ENCODE measurements at regions not wholly inside any gene's neighbourhood (a gene's known extent, or its start where the extent isn't known, plus 50 kb on each side); places are given as distances from the start of the nearest gene placed in this dataset.

DNA sequence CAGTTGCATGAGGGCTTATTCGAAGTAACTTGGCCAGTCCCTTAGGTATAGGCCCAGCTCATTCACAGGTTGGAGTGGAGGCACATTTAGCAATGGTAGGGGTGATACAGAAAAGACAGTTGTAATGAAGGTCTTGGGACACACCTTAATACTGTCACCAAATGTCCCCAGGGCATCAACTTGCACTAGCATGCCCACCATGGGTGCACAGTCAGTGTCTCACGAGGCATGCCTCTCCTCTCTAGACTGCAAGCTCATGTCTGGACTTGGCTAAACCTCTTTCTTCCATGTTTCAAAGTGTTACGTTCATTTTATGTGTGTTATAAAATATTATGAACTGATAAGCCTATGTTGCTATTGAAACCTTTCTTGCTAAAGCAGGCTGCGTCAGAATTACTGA is 124.0 kb upstream of the ECI2 start:
- H3K9ac ChIP-seq (ENCODE audit: low read depth, low read length, poor library complexity) = no peak overlapping the region
- H3K9me3 ChIP-seq (replicated peaks in 1 of 2; ENCODE audit: control insufficient read depth in 2 of 2, insufficient read depth in 1 of 2, low read depth in 1 of 2, low read length in 2 of 2) = no peaks in the 10 kb centered on the region
- H3K23ac ChIP-seq (ENCODE audit: low read depth, low read length, poor library complexity) = no peak overlapping the region
- H3K27me3 ChIP-seq (ENCODE audit: control insufficient read depth in 3 of 3, insufficient read depth in 3 of 3, low read depth in 1 of 3, low read length in 3 of 3) = peaks cover 0 to 2% (median 0%) of the 10 kb centered on the region in 3 experiments
- no peak overlapping the region for H3K27ac ChIP-seq (replicated peaks; ENCODE audit: low read length)
- WGBS, 2 donors (ENCODE audit: extremely low coverage in 2 of 2, insufficient read length in 2 of 2, insufficient replicate concordance in 1 of 2) = no CpG with 5 or more reads among the region's 4 CpGs
- H2BK15ac ChIP-seq (ENCODE audit: low read length) = no peak overlapping the region
- no peak overlapping the region for H2AFZ ChIP-seq (ENCODE audit: low read length)
- H3K36me3 ChIP-seq (replicated peaks in 1 of 2; ENCODE audit: control insufficient read depth in 2 of 2, insufficient read depth in 2 of 2, low read length in 2 of 2) = no peaks in the 10 kb centered on the region
- no peak overlapping the region for H3K4ac ChIP-seq (ENCODE audit: low read length)
- DNase-seq (ENCODE audit: low spot score) = no peak
- no peak overlapping the region for H3K14ac ChIP-seq (ENCODE audit: low read length)
- no peak overlapping the region for H3K4me3 ChIP-seq (ENCODE audit: low read length in 2 of 2)
- no peak overlapping the region for H3K4me2 ChIP-seq (ENCODE audit: insufficient read depth, low read length, poor library complexity, severe bottlenecking)
- H3K18ac ChIP-seq (ENCODE audit: low read length) = no peak overlapping the region
- no peaks in the 10 kb centered on the region for H3K79me1 ChIP-seq (ENCODE audit: low read depth, low read length)
- peaks cover 0 to 3% of the 10 kb centered on the region in 2 donors for H3K4me1 ChIP-seq (ENCODE audit: control insufficient read depth in 2 of 2, insufficient read depth in 1 of 2, low read depth in 1 of 2, low read length in 2 of 2)
- no peak overlapping the region for H4K91ac ChIP-seq (ENCODE audit: low read depth, low read length, poor library complexity)
- H2BK120ac ChIP-seq (ENCODE audit: low read depth, low read length) = no peak overlapping the region
- no peak overlapping the region for H2BK5ac ChIP-seq (ENCODE audit: low read length)
- no peak overlapping the region for H2BK12ac ChIP-seq (ENCODE audit: low read length)
- no peak overlapping the region for H4K8ac ChIP-seq (ENCODE audit: low read depth, low read length)
- H2AK5ac ChIP-seq (ENCODE audit: low read depth, low read length) = no peak overlapping the region

- H3K9ac ChIP-seq (ENCODE audit: low read depth, low read length, poor library complexity) = no peak overlapping the region
- H4K8ac ChIP-seq (ENCODE audit: low read depth, low read length) = no peak overlapping the region
- H3K27me3 ChIP-seq (ENCODE audit: control insufficient read depth in 3 of 3, insufficient read depth in 3 of 3, low read depth in 1 of 3, low read length in 3 of 3) = no peaks in the 10 kb centered on the region
- no peak for DNase-seq (ENCODE audit: low spot score)
- no peak overlapping the region for H2BK5ac ChIP-seq (ENCODE audit: low read length)
- H4K91ac ChIP-seq (ENCODE audit: low read depth, low read length, poor library complexity) = no peak overlapping the region
- no CpG with 5 or more reads among the region's 5 CpGs for WGBS, 2 donors (ENCODE audit: extremely low coverage in 2 of 2, insufficient read length in 2 of 2, insufficient replicate concordance in 1 of 2)
- no peaks in the 10 kb centered on the region for H3K79me1 ChIP-seq (ENCODE audit: low read depth, low read length)
- H3K18ac ChIP-seq (ENCODE audit: low read length) = no peak overlapping the region
- H2BK120ac ChIP-seq (ENCODE audit: low read depth, low read length) = no peak overlapping the region
- no peak overlapping the region for H2BK12ac ChIP-seq (ENCODE audit: low read length)
- H3K14ac ChIP-seq (ENCODE audit: low read length) = no peak overlapping the region
- no peak overlapping the region for H3K23ac ChIP-seq (ENCODE audit: low read depth, low read length, poor library complexity)
- no peaks in the 10 kb centered on the region for H3K9me3 ChIP-seq (replicated peaks in 1 of 2; ENCODE audit: control insufficient read depth in 2 of 2, insufficient read depth in 1 of 2, low read depth in 1 of 2, low read length in 2 of 2)
- H2AFZ ChIP-seq (ENCODE audit: low read length) = no peak overlapping the region
- no peak overlapping the region for H2AK5ac ChIP-seq (ENCODE audit: low read depth, low read length)
- no peak overlapping the region for H3K4ac ChIP-seq (ENCODE audit: low read length)
- H2BK15ac ChIP-seq (ENCODE audit: low read length) = no peak overlapping the region
- H3K4me1 ChIP-seq (ENCODE audit: control insufficient read depth in 2 of 2, insufficient read depth in 1 of 2, low read depth in 1 of 2, low read length in 2 of 2) = peaks cover 0 to 3% of the 10 kb centered on the region in 2 donors
- H3K36me3 ChIP-seq (replicated peaks in 1 of 2; ENCODE audit: control insufficient read depth in 2 of 2, insufficient read depth in 2 of 2, low read length in 2 of 2) = no peaks in the 10 kb centered on the region
- no peak overlapping the region for H3K4me2 ChIP-seq (ENCODE audit: insufficient read depth, low read length, poor library complexity, severe bottlenecking)
- no peak overlapping the region for H3K27ac ChIP-seq (replicated peaks; ENCODE audit: low read length)
- no peak overlapping the region for H3K4me3 ChIP-seq (ENCODE audit: low read length in 2 of 2)
Measured at GRCh38 chr6:4258733-4259132, 123.4 kb upstream of the ECI2 start.

GRCh38 chr6:4256969-4257368 is 121.6 kb upstream of the ECI2 start:
- WGBS, 2 donors (ENCODE audit: extremely low coverage in 2 of 2, insufficient read length in 2 of 2, insufficient replicate concordance in 1 of 2) = no CpG with 5 or more reads among the region's 3 CpGs
- Histone ChIP-seq H3K4ac (ENCODE audit: low read length) (no peak overlapping the region), H3K4me3 (ENCODE audit: low read length in 2 of 2) (no peak overlapping the region), H2BK12ac (ENCODE audit: low read length) (no peak overlapping the region), H3K79me1 (ENCODE audit: low read depth, low read length) (no peaks in the 10 kb centered on the region), H4K91ac (ENCODE audit: low read depth, low read length, poor library complexity) (no peak overlapping the region), H3K9ac (ENCODE audit: low read depth, low read length, poor library complexity) (no peak overlapping the region), H2BK15ac (ENCODE audit: low read length) (no peak overlapping the region), H3K23ac (ENCODE audit: low read depth, low read length, poor library complexity) (no peak overlapping the region), H2BK5ac (ENCODE audit: low read length) (no peak overlapping the region), H3K18ac (ENCODE audit: low read length) (no peak overlapping the region), H3K4me1 (ENCODE audit: control insufficient read depth in 2 of 2, insufficient read depth in 1 of 2, low read depth in 1 of 2, low read length in 2 of 2) (peaks cover 0 to 3% of the 10 kb centered on the region in 2 donors), H3K4me2 (ENCODE audit: insufficient read depth, low read length, poor library complexity, severe bottlenecking) (no peak overlapping the region), H2AK5ac (ENCODE audit: low read depth, low read length) (no peak overlapping the region), H2AFZ (ENCODE audit: low read length) (no peak overlapping the region), H3K9me3 (replicated peaks in 1 of 2; ENCODE audit: control insufficient read depth in 2 of 2, insufficient read depth in 1 of 2, low read depth in 1 of 2, low read length in 2 of 2) (peaks cover 0 to 2% of the 10 kb centered on the region in 2 donors), H3K27me3 (ENCODE audit: control insufficient read depth in 3 of 3, insufficient read depth in 3 of 3, low read depth in 1 of 3, low read length in 3 of 3) (no peaks in the 10 kb centered on the region), H4K8ac (ENCODE audit: low read depth, low read length) (no peak overlapping the region), H3K14ac (ENCODE audit: low read length) (no peak overlapping the region), H2BK120ac (ENCODE audit: low read depth, low read length) (no peak overlapping the region), H3K36me3 (replicated peaks in 1 of 2; ENCODE audit: control insufficient read depth in 2 of 2, insufficient read depth in 2 of 2, low read length in 2 of 2) (no peaks in the 10 kb centered on the region), H3K27ac (replicated peaks; ENCODE audit: low read length) (no peak overlapping the region)
- DNase-seq (ENCODE audit: low spot score) = no peak

DNA sequence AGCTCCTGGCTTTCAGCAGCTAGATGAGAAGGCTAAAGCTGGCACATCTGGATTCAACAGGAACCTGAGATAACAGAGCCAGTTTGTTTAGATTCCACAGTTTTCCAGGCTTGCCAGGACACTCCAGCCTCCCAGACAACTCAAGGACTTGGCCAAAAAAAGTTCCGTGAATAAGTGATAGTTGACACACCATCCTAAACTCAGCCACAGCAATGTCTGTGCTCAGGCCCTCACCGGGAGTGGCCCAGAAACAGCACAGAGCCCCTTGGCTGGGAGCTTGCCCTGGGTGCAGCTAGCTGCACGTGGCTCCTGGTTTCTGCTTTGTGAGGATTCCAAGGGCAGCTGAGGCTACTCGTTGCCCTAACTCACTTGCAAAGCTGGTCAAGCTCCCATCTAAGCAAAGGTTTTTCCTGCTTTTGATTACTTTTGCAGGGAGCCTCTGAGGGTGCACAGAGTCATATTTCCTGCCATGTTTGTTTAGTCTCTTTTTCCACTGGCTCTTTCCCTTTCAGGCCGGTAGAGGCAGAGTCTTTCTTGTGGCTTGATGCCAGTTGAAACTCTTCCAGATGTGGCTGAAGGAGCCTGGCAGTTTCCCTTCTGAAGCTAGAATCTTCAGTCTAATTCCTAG is 118.3 kb upstream of the ECI2 start:
- H3K4me1 ChIP-seq (ENCODE audit: control insufficient read depth in 2 of 2, insufficient read depth in 1 of 2, low read depth in 1 of 2, low read length in 2 of 2) = peaks cover 0 to 3% of the 10 kb centered on the region in 2 donors
- no peak overlapping the region for H3K9ac ChIP-seq (ENCODE audit: low read depth, low read length, poor library complexity)
- no peak overlapping the region for H2BK15ac ChIP-seq (ENCODE audit: low read length)
- no peak overlapping the region for H2BK120ac ChIP-seq (ENCODE audit: low read depth, low read length)
- no peaks in the 10 kb centered on the region for H3K36me3 ChIP-seq (replicated peaks in 1 of 2; ENCODE audit: control insufficient read depth in 2 of 2, insufficient read depth in 2 of 2, low read length in 2 of 2)
- H3K23ac ChIP-seq (ENCODE audit: low read depth, low read length, poor library complexity) = no peak overlapping the region
- no peak for DNase-seq (ENCODE audit: low spot score)
- no peak overlapping the region for H3K14ac ChIP-seq (ENCODE audit: low read length)
- no peak overlapping the region for H2BK12ac ChIP-seq (ENCODE audit: low read length)
- no CpG with 5 or more reads among the region's 5 CpGs for WGBS, 2 donors (ENCODE audit: extremely low coverage in 2 of 2, insufficient read length in 2 of 2, insufficient replicate concordance in 1 of 2)
- peaks cover 0 to 2% of the 10 kb centered on the region in 2 donors for H3K9me3 ChIP-seq (replicated peaks in 1 of 2; ENCODE audit: control insufficient read depth in 2 of 2, insufficient read depth in 1 of 2, low read depth in 1 of 2, low read length in 2 of 2)
- H2AK5ac ChIP-seq (ENCODE audit: low read depth, low read length) = no peak overlapping the region
- H3K79me1 ChIP-seq (ENCODE audit: low read depth, low read length) = no peaks in the 10 kb centered on the region
- H3K27me3 ChIP-seq (ENCODE audit: control insufficient read depth in 3 of 3, insufficient read depth in 3 of 3, low read depth in 1 of 3, low read length in 3 of 3) = no peaks in the 10 kb centered on the region
- no peak overlapping the region for H3K4me3 ChIP-seq (ENCODE audit: low read length in 2 of 2)
- H3K18ac ChIP-seq (ENCODE audit: low read length) = no peak overlapping the region
- no peak overlapping the region for H3K4ac ChIP-seq (ENCODE audit: low read length)
- H2BK5ac ChIP-seq (ENCODE audit: low read length) = no peak overlapping the region
- H4K91ac ChIP-seq (ENCODE audit: low read depth, low read length, poor library complexity) = no peak overlapping the region
- H4K8ac ChIP-seq (ENCODE audit: low read depth, low read length) = no peak overlapping the region
- H3K27ac ChIP-seq (replicated peaks; ENCODE audit: low read length) = no peak overlapping the region
- no peak overlapping the region for H2AFZ ChIP-seq (ENCODE audit: low read length)
- H3K4me2 ChIP-seq (ENCODE audit: insufficient read depth, low read length, poor library complexity, severe bottlenecking) = no peak overlapping the region

All from neuronal stem cell (in vitro differentiated cells).